ENCODE measurements at regions not wholly inside any gene's neighbourhood (a gene's known extent, or its start where the extent isn't known, plus 50 kb on each side); places are given as distances from the start of the nearest gene placed in this dataset.
"Not testable (repeated sequence)": the region's sequence is repeated elsewhere in the genome, so short reads cannot be mapped to it uniquely, and the experiment has no call there.

- not testable (repeated sequence) for H3K4me3 Mint-ChIP-seq (ENCODE audit: unreplicated experiment); H3K27ac Mint-ChIP-seq (ENCODE audit: unreplicated experiment); H3K4me3 ChIP-seq (ENCODE audit: insufficient read depth, low read depth, low read length); H3K36me3 ChIP-seq (ENCODE audit: insufficient read depth, low read length); FAIRE-seq; H3K9ac ChIP-seq (ENCODE audit: low read length); H3K27me3 Mint-ChIP-seq (ENCODE audit: low read depth, unreplicated experiment); H4K20me1 ChIP-seq (ENCODE audit: insufficient read depth, low read length); H3K9me3 ChIP-seq (ENCODE audit: insufficient read depth, low read depth, low read length); H3K36me3 Mint-ChIP-seq (ENCODE audit: low read depth, unreplicated experiment); H3K27ac ChIP-seq (ENCODE audit: low read depth, low read length); H3K4me1 Mint-ChIP-seq (ENCODE audit: low read depth, unreplicated experiment); H3K79me2 ChIP-seq (ENCODE audit: insufficient read depth, low read length); H3K4me1 ChIP-seq (ENCODE audit: insufficient read depth, low read length); H3K27me3 ChIP-seq (ENCODE audit: insufficient read depth, low read length); H2AFZ ChIP-seq (ENCODE audit: low read depth, low read length); DNase-seq (ENCODE audit: low read depth); H3K4me2 ChIP-seq (ENCODE audit: low read length)
- peaks cover 25% of the 10 kb centered on the region for H3K9me3 Mint-ChIP-seq (ENCODE audit: unreplicated experiment)
These were observed 53.5 kb upstream of the FAR1 start for GRCh38 chr11:13614918-13615317.

DNA sequence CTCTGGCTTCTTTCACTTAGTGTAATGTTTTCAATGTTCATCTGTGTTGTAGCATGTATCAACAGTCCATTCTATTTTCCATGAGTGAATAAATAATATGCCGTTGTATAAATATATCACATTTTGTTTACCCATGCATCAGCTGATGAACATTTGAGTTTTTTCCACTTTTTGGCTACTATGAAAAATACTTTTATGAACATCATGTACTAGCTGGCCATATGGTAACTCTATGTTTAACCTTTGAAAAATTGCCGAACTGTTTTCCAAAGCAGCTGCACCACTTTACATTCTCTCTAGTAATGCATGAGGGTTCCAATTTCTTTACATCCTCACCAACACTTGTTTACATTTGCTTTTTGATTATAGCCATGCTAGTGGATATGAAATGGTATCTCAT is 59.8 kb upstream of the FAR1 start:
- H3K4me1 ChIP-seq (ENCODE audit: insufficient read depth, low read length): no peaks in the 10 kb centered on the region
- no peak overlapping the region for H3K4me2 ChIP-seq (ENCODE audit: low read length)
- no peaks in the 10 kb centered on the region for H3K9me3 ChIP-seq (ENCODE audit: insufficient read depth, low read depth, low read length)
- TF ChIP-seq EZH2 (IDR thresholded peaks at IDR 0.05; ENCODE audit: insufficient read depth, low read length): no peak
- TF ChIP-seq, protein P1, sequence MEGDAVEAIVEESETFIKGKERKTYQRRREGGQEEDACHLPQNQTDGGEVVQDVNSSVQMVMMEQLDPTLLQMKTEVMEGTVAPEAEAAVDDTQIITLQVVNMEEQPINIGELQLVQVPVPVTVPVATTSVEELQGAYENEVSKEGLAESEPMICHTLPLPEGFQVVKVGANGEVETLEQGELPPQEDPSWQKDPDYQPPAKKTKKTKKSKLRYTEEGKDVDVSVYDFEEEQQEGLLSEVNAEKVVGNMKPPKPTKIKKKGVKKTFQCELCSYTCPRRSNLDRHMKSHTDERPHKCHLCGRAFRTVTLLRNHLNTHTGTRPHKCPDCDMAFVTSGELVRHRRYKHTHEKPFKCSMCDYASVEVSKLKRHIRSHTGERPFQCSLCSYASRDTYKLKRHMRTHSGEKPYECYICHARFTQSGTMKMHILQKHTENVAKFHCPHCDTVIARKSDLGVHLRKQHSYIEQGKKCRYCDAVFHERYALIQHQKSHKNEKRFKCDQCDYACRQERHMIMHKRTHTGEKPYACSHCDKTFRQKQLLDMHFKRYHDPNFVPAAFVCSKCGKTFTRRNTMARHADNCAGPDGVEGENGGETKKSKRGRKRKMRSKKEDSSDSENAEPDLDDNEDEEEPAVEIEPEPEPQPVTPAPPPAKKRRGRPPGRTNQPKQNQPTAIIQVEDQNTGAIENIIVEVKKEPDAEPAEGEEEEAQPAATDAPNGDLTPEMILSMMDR (IDR thresholded peaks at IDR 0.05; ENCODE audit: insufficient read depth, low read depth, low read length): no peak
- no peak overlapping the region for H3K27ac ChIP-seq (ENCODE audit: low read depth, low read length)
- H2AFZ ChIP-seq (ENCODE audit: low read depth, low read length): no peak overlapping the region
- Mint-ChIP-seq H3K9me3 (ENCODE audit: unreplicated experiment) (peaks cover 2% of the 10 kb centered on the region), H3K36me3 (ENCODE audit: low read depth, unreplicated experiment) (no peaks in the 10 kb centered on the region), H3K4me3 (ENCODE audit: unreplicated experiment) (no peak overlapping the region), H3K27ac (ENCODE audit: unreplicated experiment) (no peak overlapping the region), H3K27me3 (ENCODE audit: low read depth, unreplicated experiment) (peaks cover 2% of the 10 kb centered on the region), H3K4me1 (ENCODE audit: low read depth, unreplicated experiment) (no peaks in the 10 kb centered on the region)
- FAIRE-seq (no peak), DNase-seq (ENCODE audit: low read depth) (no peak)
- H3K9ac ChIP-seq (ENCODE audit: low read length): no peak overlapping the region
- no peaks in the 10 kb centered on the region for H3K36me3 ChIP-seq (ENCODE audit: insufficient read depth, low read length)
- H3K27me3 ChIP-seq (ENCODE audit: insufficient read depth, low read length): peaks cover 2% of the 10 kb centered on the region
- H3K4me3 ChIP-seq (ENCODE audit: insufficient read depth, low read depth, low read length): no peak overlapping the region
- H4K20me1 ChIP-seq (ENCODE audit: insufficient read depth, low read length): no peaks in the 10 kb centered on the region
- no peaks in the 10 kb centered on the region for H3K79me2 ChIP-seq (ENCODE audit: insufficient read depth, low read length)

- Histone ChIP-seq H2AFZ (ENCODE audit: low read depth, low read length) (no peak overlapping the region), H4K20me1 (ENCODE audit: insufficient read depth, low read length) (no peaks in the 10 kb centered on the region), H3K4me1 (ENCODE audit: insufficient read depth, low read length) (no peaks in the 10 kb centered on the region), H3K79me2 (ENCODE audit: insufficient read depth, low read length) (no peaks in the 10 kb centered on the region), H3K27ac (ENCODE audit: low read depth, low read length) (no peak overlapping the region), H3K9ac (ENCODE audit: low read length) (no peak overlapping the region), H3K4me3 (ENCODE audit: insufficient read depth, low read depth, low read length) (no peak overlapping the region), H3K4me2 (ENCODE audit: low read length) (no peak overlapping the region), H3K9me3 (ENCODE audit: insufficient read depth, low read depth, low read length) (no peaks in the 10 kb centered on the region), H3K27me3 (ENCODE audit: insufficient read depth, low read length) (no peaks in the 10 kb centered on the region), H3K36me3 (ENCODE audit: insufficient read depth, low read length) (no peaks in the 10 kb centered on the region)
- FAIRE-seq: no peak
- H3K27ac Mint-ChIP-seq (ENCODE audit: unreplicated experiment): no peak overlapping the region
- no peak overlapping the region for H3K4me3 Mint-ChIP-seq (ENCODE audit: unreplicated experiment)
- DNase-seq (ENCODE audit: low read depth): no peak
- peaks cover 2% of the 10 kb centered on the region for H3K27me3 Mint-ChIP-seq (ENCODE audit: low read depth, unreplicated experiment)
- TF ChIP-seq EZH2 (IDR thresholded peaks at IDR 0.05; ENCODE audit: insufficient read depth, low read length): no peak
- TF ChIP-seq, protein P1 (IDR thresholded peaks at IDR 0.05; ENCODE audit: insufficient read depth, low read depth, low read length): no peak
- H3K4me1 Mint-ChIP-seq (ENCODE audit: low read depth, unreplicated experiment): no peaks in the 10 kb centered on the region
- no peaks in the 10 kb centered on the region for H3K9me3 Mint-ChIP-seq (ENCODE audit: unreplicated experiment)
- no peaks in the 10 kb centered on the region for H3K36me3 Mint-ChIP-seq (ENCODE audit: low read depth, unreplicated experiment)
These were observed 61.8 kb upstream of the FAR1 start for GRCh38 chr11:13606701-13607100.

All from astrocyte (in vitro differentiated cells and primary cell).